ENCODE measurements at regions not wholly inside any gene's neighbourhood (a gene's known extent, or its start where the extent isn't known, plus 50 kb on each side); places are given as distances from the start of the nearest gene placed in this dataset.
A peak's percentile ranks its signal among the peaks of the same experiment; 100 is the strongest.

DNA sequence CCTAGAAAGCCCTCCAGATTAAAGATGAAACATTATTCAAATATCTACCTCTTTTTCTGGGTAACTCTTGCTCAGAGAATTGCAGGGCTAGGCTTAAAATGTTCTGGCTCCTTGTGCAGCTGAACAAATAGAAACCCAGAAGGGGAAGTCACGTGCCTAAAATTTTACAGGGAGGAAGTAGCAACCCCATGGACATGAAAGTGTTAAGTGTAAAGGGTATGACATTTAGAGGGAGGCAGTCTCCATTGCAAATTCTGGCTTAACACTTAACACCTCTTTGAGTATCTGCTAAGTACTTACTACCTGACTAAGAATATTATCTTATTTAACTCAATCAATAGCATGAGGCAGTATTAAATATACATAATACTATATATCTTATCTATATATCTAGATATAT, 376.1 kb upstream of the ERCC4 start:
- Histone ChIP-seq H3K27me3 (no peaks in the 10 kb centered on the region), H3K9me3 (no peaks in the 10 kb centered on the region), H3K4me3 (no peak overlapping the region), H3K27ac (no peak overlapping the region), H3K4me1 (no peaks in the 10 kb centered on the region), H3K36me3 (replicated peaks in 1 of 2; ENCODE audit: insufficient read depth in 1 of 2, low read depth in 2 of 2) (no peaks in the 10 kb centered on the region)
- TF ChIP-seq, protein P1, sequence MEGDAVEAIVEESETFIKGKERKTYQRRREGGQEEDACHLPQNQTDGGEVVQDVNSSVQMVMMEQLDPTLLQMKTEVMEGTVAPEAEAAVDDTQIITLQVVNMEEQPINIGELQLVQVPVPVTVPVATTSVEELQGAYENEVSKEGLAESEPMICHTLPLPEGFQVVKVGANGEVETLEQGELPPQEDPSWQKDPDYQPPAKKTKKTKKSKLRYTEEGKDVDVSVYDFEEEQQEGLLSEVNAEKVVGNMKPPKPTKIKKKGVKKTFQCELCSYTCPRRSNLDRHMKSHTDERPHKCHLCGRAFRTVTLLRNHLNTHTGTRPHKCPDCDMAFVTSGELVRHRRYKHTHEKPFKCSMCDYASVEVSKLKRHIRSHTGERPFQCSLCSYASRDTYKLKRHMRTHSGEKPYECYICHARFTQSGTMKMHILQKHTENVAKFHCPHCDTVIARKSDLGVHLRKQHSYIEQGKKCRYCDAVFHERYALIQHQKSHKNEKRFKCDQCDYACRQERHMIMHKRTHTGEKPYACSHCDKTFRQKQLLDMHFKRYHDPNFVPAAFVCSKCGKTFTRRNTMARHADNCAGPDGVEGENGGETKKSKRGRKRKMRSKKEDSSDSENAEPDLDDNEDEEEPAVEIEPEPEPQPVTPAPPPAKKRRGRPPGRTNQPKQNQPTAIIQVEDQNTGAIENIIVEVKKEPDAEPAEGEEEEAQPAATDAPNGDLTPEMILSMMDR (IDR thresholded peaks at IDR 0.05): no peak
- TF ChIP-seq POLR2A (IDR thresholded peaks at IDR 0.05): no peak
- ATAC-seq (no peak), DNase-seq (no peak)
- WGBS, 2 donors: 12 to 20% methylated on average over 1 of the region's 1 CpG
- intact Hi-C loops (cut with DNase I): no loop called here

DNA sequence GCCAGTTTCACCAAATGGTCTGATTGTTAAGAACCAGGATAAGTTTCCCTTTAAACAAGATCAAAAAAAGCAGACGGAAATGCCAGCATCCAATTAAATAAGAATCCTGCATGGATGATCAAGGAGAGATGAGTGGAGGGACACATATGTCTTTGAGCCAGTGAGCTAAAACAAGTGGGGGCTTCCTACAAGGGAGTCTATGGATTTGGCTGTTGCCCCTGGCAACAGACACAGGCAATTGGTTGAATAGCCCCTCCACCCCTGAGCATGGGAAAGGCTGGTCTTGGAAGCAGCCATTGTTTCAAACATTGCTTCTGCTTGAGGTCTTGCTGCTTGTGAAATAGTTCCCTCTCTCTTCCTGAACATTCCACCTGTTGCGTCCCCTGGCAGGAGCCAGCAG, 374.7 kb upstream of the ERCC4 start:
- Histone ChIP-seq H3K27me3 (no peaks in the 10 kb centered on the region), H3K4me1 (no peaks in the 10 kb centered on the region), H3K27ac (no peak overlapping the region), H3K36me3 (replicated peaks in 1 of 2; ENCODE audit: insufficient read depth in 1 of 2, low read depth in 2 of 2) (no peaks in the 10 kb centered on the region), H3K4me3 (no peak overlapping the region), H3K9me3 (no peaks in the 10 kb centered on the region)
- DNase-seq (no peak), ATAC-seq (no peak)
- TF ChIP-seq, protein P1 (IDR thresholded peaks at IDR 0.05): no peak
- TF ChIP-seq POLR2A (IDR thresholded peaks at IDR 0.05): no peak
- 54 to 56% methylated on average over 2 of the region's 2 CpGs for WGBS, 2 donors
- intact Hi-C loops (cut with DNase I): no loop called here

DNA sequence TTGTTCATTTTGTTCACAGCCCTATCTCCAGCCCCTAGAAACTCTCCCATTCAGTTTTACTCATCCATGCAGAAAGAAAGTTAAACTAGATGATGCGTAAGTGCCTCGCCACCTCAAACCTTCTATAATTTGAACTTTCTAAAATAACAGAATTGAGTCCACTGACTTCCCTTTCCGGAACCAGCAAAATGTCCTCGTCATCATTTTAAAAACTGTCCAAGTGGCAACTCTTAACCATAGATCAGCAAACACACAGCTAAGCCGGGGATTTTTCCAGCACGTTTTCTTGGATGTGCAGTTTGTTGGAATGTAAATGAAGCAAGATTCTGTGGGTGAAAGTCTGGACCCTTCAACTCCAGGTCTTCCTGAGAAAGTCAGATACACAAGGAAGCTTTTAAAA, 369.7 kb upstream of the ERCC4 start:
- H3K4me1 ChIP-seq: no peaks in the 10 kb centered on the region
- intact Hi-C loops (cut with DNase I): no loop called here
- H3K36me3 ChIP-seq (replicated peaks in 1 of 2; ENCODE audit: insufficient read depth in 1 of 2, low read depth in 2 of 2): no peaks in the 10 kb centered on the region
- H3K27me3 ChIP-seq: no peaks in the 10 kb centered on the region
- no peak overlapping the region for H3K27ac ChIP-seq
- no peaks in the 10 kb centered on the region for H3K9me3 ChIP-seq
- DNase-seq (no peak), ATAC-seq (no peak)
- WGBS, 2 donors: 60 to 82% methylated on average over 6 of the region's 6 CpGs
- H3K4me3 ChIP-seq: no peak overlapping the region
- TF ChIP-seq, protein P1 (IDR thresholded peaks at IDR 0.05): no peak
- no peak for TF ChIP-seq POLR2A (IDR thresholded peaks at IDR 0.05)

DNA sequence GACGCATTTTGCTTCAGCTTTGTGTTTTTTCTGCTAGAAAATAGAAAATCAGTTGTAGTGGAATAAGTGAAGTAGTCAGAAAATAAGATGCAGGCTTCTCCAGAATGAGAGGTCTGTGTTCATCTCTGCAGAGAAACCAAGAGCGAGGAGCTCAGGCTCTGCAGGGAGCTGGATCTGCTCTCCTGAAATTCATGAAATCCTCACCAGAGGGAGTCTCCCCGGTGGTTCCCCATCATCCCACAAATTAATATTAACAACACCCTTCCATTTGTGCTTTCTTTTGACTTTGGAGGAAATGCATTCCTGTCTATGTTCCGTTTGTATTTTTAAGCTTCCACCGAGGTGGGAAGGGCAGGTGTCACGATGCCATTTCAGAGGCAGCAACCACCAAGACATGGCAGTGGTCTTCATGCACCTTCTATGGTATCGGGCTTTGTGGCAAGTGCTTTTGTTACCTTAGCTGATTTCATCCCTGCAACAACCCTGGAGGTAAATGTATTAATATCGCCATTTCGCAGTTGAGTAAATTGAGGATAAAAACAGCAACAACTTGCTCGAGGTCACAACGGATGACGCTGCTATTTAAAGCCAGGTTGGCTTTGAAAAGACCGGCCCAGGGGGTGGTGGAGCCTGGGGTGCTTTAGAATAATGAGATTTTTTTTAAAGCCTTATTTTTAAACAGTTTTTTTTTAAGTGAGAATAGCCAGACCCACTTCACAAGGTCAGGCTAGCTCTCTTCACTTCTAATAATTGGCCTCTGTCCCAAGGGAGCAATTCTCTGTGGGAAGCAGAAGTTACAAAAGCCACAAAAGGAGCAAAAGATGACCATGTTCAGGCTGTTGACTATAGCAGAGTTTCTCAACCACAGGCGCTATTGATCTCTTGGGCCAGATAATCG, 367.6 kb upstream of the ERCC4 start:
- H3K27ac ChIP-seq: no peak overlapping the region
- ATAC-seq: no peak
- WGBS, 2 donors: 54 to 57% methylated on average over 15 of the region's 15 CpGs
- H3K27me3 ChIP-seq: no peaks in the 10 kb centered on the region
- H3K4me3 ChIP-seq: no peak overlapping the region
- H3K36me3 ChIP-seq (replicated peaks in 1 of 2; ENCODE audit: insufficient read depth in 1 of 2, low read depth in 2 of 2): no peaks in the 10 kb centered on the region
- intact Hi-C loops (cut with DNase I): no loop called here
- TF ChIP-seq, protein P1 (IDR thresholded peaks at IDR 0.05): peak in 1 of 7 experiments; percentile 7
- no peak for TF ChIP-seq POLR2A (IDR thresholded peaks at IDR 0.05)
- no peaks in the 10 kb centered on the region for H3K9me3 ChIP-seq
- H3K4me1 ChIP-seq: no peaks in the 10 kb centered on the region
- DNase-seq: no peak

DNA sequence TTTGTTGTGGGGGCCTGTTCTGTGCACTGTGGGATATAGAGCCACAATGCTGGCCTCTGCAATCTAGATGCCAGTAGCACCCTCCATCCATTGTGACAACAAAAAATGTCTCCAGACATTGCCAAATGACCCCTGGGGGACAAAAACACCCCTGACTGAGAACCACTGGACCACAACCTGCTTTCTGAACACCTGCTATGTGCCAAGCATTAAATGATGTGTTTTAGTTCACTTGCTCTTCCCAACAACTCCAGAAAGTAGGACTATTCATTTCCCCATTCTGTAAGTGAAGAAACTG, 367.0 kb upstream of the ERCC4 start:
- H3K27ac ChIP-seq: no peak overlapping the region
- H3K27me3 ChIP-seq: no peaks in the 10 kb centered on the region
- no peaks in the 10 kb centered on the region for H3K36me3 ChIP-seq (replicated peaks in 1 of 2; ENCODE audit: insufficient read depth in 1 of 2, low read depth in 2 of 2)
- DNase-seq (no peak), ATAC-seq (no peak)
- intact Hi-C loops (cut with DNase I): no loop called here
- no peak overlapping the region for H3K4me3 ChIP-seq
- H3K9me3 ChIP-seq: no peaks in the 10 kb centered on the region
- TF ChIP-seq POLR2A (IDR thresholded peaks at IDR 0.05): no peak
- TF ChIP-seq, protein P1 (IDR thresholded peaks at IDR 0.05): no peak
- no peaks in the 10 kb centered on the region for H3K4me1 ChIP-seq
